DOHH2 (cell line): ENCODE measurements at regions not wholly inside any gene's neighbourhood (a gene's known extent, or its start where the extent isn't known, plus 50 kb on each side); places are given as distances from the start of the nearest gene placed in this dataset.

Source experiments
- CTCF ChIP-seq: fragments of 200-600 bp; sonication (generic); IDR thresholded peaks from one replicate; pipeline ENCODE4 v1.5.1; 2014; ENCODE audit warnings: antibody characterized with exemption, mild to moderate bottlenecking, low read depth, low read length; ENCODE audit not compliant: poor library complexity, severe bottlenecking
- EZH2phosphoT487 ChIP-seq: fragments of 200-600 bp; sonication (generic); IDR thresholded peaks from 2 replicates; pipeline ENCODE4 v1.6.1; 2017; ENCODE audit warnings: borderline replicate concordance, mild to moderate bottlenecking, antibody characterized with exemption, low read length, moderate library complexity, mixed read lengths

DNA sequence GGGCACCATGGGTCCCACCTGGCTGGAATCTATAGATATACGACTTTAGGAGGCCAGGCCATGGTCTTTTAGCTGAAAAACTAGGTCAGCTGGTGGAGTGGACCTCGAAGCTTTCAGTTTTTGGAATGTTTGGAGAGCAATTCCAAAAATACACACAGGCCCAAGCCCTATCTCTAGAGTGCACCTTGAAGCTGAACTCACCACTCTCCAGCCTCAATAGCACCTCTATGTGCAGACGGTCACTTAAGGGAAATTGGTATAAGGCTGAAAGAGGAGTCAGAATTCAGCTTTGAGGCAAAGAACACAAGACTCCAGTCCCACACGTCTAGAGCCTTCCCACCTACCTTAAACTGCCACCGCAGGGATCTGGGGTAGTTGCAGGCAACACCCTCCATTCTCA is 56.4 kb upstream of the KATNAL1 start:
- TF ChIP-seq CTCF, result no peak
- no peak for TF ChIP-seq EZH2phosphoT487
